GM23338 (cell line): ENCODE measurements at regions not wholly inside any gene's neighbourhood (a gene's known extent, or its start where the extent isn't known, plus 50 kb on each side); places are given as distances from the start of the nearest gene placed in this dataset.

Source experiments
- ATAC-seq: fragments of 200-7000 bp; cut with Tn5 transposase; 3 replicates; pipeline ENCODE4 v1.9.1; 2020
- DNase-seq: peaks from one replicate; pipeline ENCODE4 v3.0.0-alpha.2; 2015; ENCODE audit warnings: low spot score
- H2AFZ ChIP-seq: fragments of 200-600 bp; sonication (generic); 2 replicates; pipeline ENCODE4 v1.8.0; 2016; ENCODE audit warnings: antibody characterized with exemption, mild to moderate bottlenecking, moderate library complexity
- H3F3A ChIP-seq: fragments of 200-600 bp; sonication (generic); replicated peaks from 2 replicates; pipeline ENCODE4 v1.8.0; 2017; ENCODE audit warnings: antibody characterized with exemption, mixed run types, low read depth
- H3K27ac ChIP-seq: fragments of 200-600 bp; sonication (generic); 2 replicates; pipeline ENCODE4 v1.6.1; 2016; ENCODE audit warnings: low read depth
- H3K27me3 ChIP-seq: fragments of 200-600 bp; sonication (generic); 2 replicates; pipeline ENCODE4 v1.8.0; 2016; ENCODE audit warnings: mild to moderate bottlenecking, mixed run types, moderate library complexity; ENCODE audit not compliant: insufficient read depth
- H3K36me3 ChIP-seq: fragments of 200-600 bp; sonication (generic); 2 replicates; pipeline ENCODE4 v1.8.0; 2016; ENCODE audit warnings: mild to moderate bottlenecking; ENCODE audit not compliant: insufficient read depth
- H3K4me1 ChIP-seq: fragments of 200-600 bp; sonication (generic); 2 replicates; pipeline ENCODE4 v1.8.0; 2016; ENCODE audit warnings: mild to moderate bottlenecking, moderate library complexity; ENCODE audit not compliant: insufficient read depth
- H3K4me2 ChIP-seq: fragments of 200-600 bp; sonication (generic); 2 replicates; pipeline ENCODE4 v1.7.1; 2017; ENCODE audit warnings: mixed run types
- H3K4me3 ChIP-seq: fragments of 200-600 bp; sonication (generic); 2 replicates; pipeline ENCODE4 v1.6.1; 2016; ENCODE audit warnings: mixed run types
- H3K79me2 ChIP-seq: fragments of 200-600 bp; sonication (generic); replicated peaks from 2 replicates; pipeline ENCODE4 v1.8.0; 2017; ENCODE audit warnings: mild to moderate bottlenecking; ENCODE audit not compliant: insufficient read depth
- H3K9me2 ChIP-seq: fragments of 200-600 bp; sonication (generic); 2 replicates; pipeline ENCODE4 v1.8.0; 2017; ENCODE audit not compliant: insufficient read depth
- H4K20me1 ChIP-seq: fragments of 200-600 bp; sonication (generic); replicated peaks from 2 replicates; pipeline ENCODE4 v1.8.0; 2017; ENCODE audit warnings: mild to moderate bottlenecking; ENCODE audit not compliant: insufficient read depth
- H3K27ac Mint-ChIP-seq: 2 replicates; pipeline ENCODE4 v1.8.0; 2020; ENCODE audit warnings: inconsistent platforms, mild to moderate bottlenecking, moderate library complexity, mixed read lengths
- H3K27me3 Mint-ChIP-seq: 3 replicates; pipeline ENCODE4 v1.8.0; 2022; ENCODE audit warnings: low read depth, mild to moderate bottlenecking, moderate library complexity, mixed read lengths, inconsistent platforms; ENCODE audit not compliant: insufficient read depth, poor library complexity
- H3K36me3 Mint-ChIP-seq: 3 replicates; pipeline ENCODE4 v1.8.0; 2021; ENCODE audit warnings: low read depth, mild to moderate bottlenecking, inconsistent platforms, moderate library complexity, mixed read lengths
- H3K4me1 Mint-ChIP-seq: 3 replicates; pipeline ENCODE4 v1.8.0; 2020; ENCODE audit warnings: mild to moderate bottlenecking, inconsistent platforms, mixed read lengths
- H3K4me3 Mint-ChIP-seq: 3 replicates; pipeline ENCODE4 v1.8.0; 2021; ENCODE audit warnings: moderate library complexity, mild to moderate bottlenecking, inconsistent platforms, mixed read lengths
- H3K9me3 Mint-ChIP-seq: 3 replicates; pipeline ENCODE4 v1.8.0; 2020; ENCODE audit warnings: moderate library complexity, mild to moderate bottlenecking, inconsistent platforms, mixed read lengths
- EZH2 ChIP-seq: fragments of 200-600 bp; sonication (generic); IDR thresholded peaks from one replicate; pipeline ENCODE4 v1.8.0; 2017; ENCODE audit warnings: antibody characterized with exemption, mild to moderate bottlenecking, low read depth; ENCODE audit not compliant: unreplicated experiment
- JUNB ChIP-seq: IDR thresholded peaks from one replicate; pipeline ENCODE4 v1.6.1; 2016; ENCODE audit warnings: antibody characterized with exemption; ENCODE audit not compliant: unreplicated experiment
- NANOG ChIP-seq: IDR thresholded peaks from 2 replicates; pipeline ENCODE4 v1.6.1; 2016; ENCODE audit warnings: antibody characterized with exemption, borderline replicate concordance
- POLR2AphosphoS5 ChIP-seq: IDR thresholded peaks from 2 replicates; pipeline ENCODE4 v1.6.1; 2016; ENCODE audit warnings: antibody characterized with exemption, low read depth
- REST ChIP-seq: IDR thresholded peaks from one replicate; pipeline ENCODE4 v1.6.1; 2018; ENCODE audit warnings: antibody characterized with exemption; ENCODE audit not compliant: unreplicated experiment
- STAT1 ChIP-seq: IDR thresholded peaks from one replicate; pipeline ENCODE4 v1.6.1; 2016; ENCODE audit warnings: antibody characterized with exemption; ENCODE audit not compliant: unreplicated experiment
- ZNF114 ChIP-seq: fragments of 250-450 bp; sonication (Bioruptor Pico); IDR thresholded peaks from 2 replicates; pipeline ENCODE4 v1.5.0; 2020; ENCODE audit warnings: mild to moderate bottlenecking, moderate library complexity
- ZNF331 ChIP-seq: fragments of 250-450 bp; sonication (Bioruptor Pico); IDR thresholded peaks from 2 replicates; pipeline ENCODE4 v1.5.0; 2020; ENCODE audit warnings: low read depth, mild to moderate bottlenecking, moderate library complexity
- ZNF462 ChIP-seq: fragments of 250-450 bp; sonication (Bioruptor Pico); IDR thresholded peaks from 2 replicates; pipeline ENCODE4 v1.5.0; 2020; ENCODE audit warnings: mild to moderate bottlenecking, moderate library complexity
- TF ChIP-seq, protein P1 (sequence below), 2 experiments: fragments of 200-600 bp in 1 of 2; sonication (generic) in 1 of 2; conservative IDR thresholded peaks; 2 replicates each; pipeline versions ENCODE4 v1.5.1 to v1.6.1; 2016 to 2017; ENCODE audit warnings: antibody characterized with exemption in 2 of 2, low read depth in 2 of 2, mild to moderate bottlenecking in 2 of 2, moderate library complexity in 1 of 2
- TF ChIP-seq, protein P2 (sequence below): IDR thresholded peaks from 2 replicates; pipeline ENCODE4 v1.6.1; 2016; ENCODE audit warnings: antibody characterized with exemption

DNA sequence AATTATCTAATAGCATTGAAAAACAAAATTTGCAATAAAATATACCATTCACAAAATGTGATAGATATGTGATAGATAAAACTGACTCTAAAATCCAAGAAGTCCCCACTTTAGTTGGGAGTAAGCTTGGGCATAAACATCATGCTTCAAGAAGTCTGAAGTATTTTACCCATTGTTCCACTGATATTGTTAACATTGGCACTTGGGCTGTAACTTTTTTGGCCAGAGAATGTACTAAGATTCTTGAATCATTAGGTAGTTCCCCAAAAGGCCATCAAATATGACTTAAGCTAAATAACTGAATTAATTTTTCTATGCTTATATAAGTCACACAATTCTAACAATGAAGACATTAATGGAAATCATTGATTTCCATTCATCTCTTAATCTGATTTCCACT lies 413.6 kb downstream of the CDH2 start (continued):
- TF ChIP-seq, protein P1, sequence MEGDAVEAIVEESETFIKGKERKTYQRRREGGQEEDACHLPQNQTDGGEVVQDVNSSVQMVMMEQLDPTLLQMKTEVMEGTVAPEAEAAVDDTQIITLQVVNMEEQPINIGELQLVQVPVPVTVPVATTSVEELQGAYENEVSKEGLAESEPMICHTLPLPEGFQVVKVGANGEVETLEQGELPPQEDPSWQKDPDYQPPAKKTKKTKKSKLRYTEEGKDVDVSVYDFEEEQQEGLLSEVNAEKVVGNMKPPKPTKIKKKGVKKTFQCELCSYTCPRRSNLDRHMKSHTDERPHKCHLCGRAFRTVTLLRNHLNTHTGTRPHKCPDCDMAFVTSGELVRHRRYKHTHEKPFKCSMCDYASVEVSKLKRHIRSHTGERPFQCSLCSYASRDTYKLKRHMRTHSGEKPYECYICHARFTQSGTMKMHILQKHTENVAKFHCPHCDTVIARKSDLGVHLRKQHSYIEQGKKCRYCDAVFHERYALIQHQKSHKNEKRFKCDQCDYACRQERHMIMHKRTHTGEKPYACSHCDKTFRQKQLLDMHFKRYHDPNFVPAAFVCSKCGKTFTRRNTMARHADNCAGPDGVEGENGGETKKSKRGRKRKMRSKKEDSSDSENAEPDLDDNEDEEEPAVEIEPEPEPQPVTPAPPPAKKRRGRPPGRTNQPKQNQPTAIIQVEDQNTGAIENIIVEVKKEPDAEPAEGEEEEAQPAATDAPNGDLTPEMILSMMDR (conservative IDR thresholded peaks at IDR 0.05; ENCODE audit: low read depth in 2 of 2) = no peak
- no peak for TF ChIP-seq ZNF462 (CRISPR knock-in tag)
- TF ChIP-seq, protein P2, sequence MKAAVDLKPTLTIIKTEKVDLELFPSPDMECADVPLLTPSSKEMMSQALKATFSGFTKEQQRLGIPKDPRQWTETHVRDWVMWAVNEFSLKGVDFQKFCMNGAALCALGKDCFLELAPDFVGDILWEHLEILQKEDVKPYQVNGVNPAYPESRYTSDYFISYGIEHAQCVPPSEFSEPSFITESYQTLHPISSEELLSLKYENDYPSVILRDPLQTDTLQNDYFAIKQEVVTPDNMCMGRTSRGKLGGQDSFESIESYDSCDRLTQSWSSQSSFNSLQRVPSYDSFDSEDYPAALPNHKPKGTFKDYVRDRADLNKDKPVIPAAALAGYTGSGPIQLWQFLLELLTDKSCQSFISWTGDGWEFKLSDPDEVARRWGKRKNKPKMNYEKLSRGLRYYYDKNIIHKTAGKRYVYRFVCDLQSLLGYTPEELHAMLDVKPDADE = no peak

DNA sequence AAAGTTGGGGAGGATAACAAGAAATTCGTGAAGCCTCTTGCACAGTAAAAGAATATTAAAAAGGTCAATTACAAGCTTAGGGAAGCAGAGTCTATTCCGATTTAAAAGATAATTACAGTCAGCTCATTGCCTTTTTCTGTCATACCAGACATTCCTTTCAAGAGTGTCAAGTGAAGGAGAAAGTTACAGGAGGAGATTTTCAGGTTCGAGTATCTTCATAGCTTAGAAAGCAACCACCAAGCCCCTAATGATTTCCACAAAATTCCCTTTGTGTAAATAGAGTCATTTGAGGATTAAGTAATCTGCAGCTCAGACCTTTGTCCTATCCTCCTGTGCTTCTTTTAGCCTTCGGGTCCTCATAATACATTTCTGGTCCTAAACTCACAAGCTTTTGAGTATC lies 414.9 kb downstream of the CDH2 start:
- no peaks in the 10 kb centered on the region for H3K27me3 Mint-ChIP-seq
- H3K27ac ChIP-seq = no peak overlapping the region
- no peaks in the 10 kb centered on the region for H4K20me1 ChIP-seq
- no peaks in the 10 kb centered on the region for H3K36me3 Mint-ChIP-seq
- no peak overlapping the region for H3K27ac Mint-ChIP-seq
- H3K27me3 ChIP-seq = no peaks in the 10 kb centered on the region
- no peaks in the 10 kb centered on the region; the same call in 1 of the 2 replicates for H3K9me2 ChIP-seq
- H3F3A ChIP-seq = no peaks in the 10 kb centered on the region
- H3K4me3 Mint-ChIP-seq = no peak overlapping the region
- no peaks in the 10 kb centered on the region for H3K9me3 Mint-ChIP-seq
- H3K79me2 ChIP-seq = no peaks in the 10 kb centered on the region
- peak; percentile 15 for DNase-seq
- ATAC-seq = no peak
- no peaks in the 10 kb centered on the region for H3K36me3 ChIP-seq
- H3K4me1 ChIP-seq = peaks cover 14% of the 10 kb centered on the region
- H3K4me2 ChIP-seq = no peak overlapping the region
- no peak for TF ChIP-seq POLR2AphosphoS5
- no peak for TF ChIP-seq EZH2
- TF ChIP-seq NANOG = no peak
- TF ChIP-seq REST = no peak
- TF ChIP-seq ZNF114 (CRISPR knock-in tag) = no peak
- no peak for TF ChIP-seq JUNB
- no peak for TF ChIP-seq ZNF331
- TF ChIP-seq STAT1 = no peak
- no peak overlapping the region for H3K4me3 ChIP-seq
- no peak overlapping the region for H2AFZ ChIP-seq
- H3K4me1 Mint-ChIP-seq = peaks cover 16% of the 10 kb centered on the region
